Epithelial cell of prostate (primary cell): ENCODE measurements at regions not wholly inside any gene's neighbourhood (a gene's known extent, or its start where the extent isn't known, plus 50 kb on each side); places are given as distances from the start of the nearest gene placed in this dataset.

Experiments
- DNase-seq: peaks from one replicate; pipeline ENCODE4 v3.0.0-alpha.2; 2011; ENCODE audit warnings: low read depth, low spot score
- H3K27ac ChIP-seq: fragments of 450-650 bp; 2 replicates; pipeline ENCODE4 v1.5.1; 2017; ENCODE audit warnings: mild to moderate bottlenecking

GRCh38 chr2:23183733-23184132, 201.2 kb upstream of the KLHL29 start:
- DNase-seq = no peak
- no peak overlapping the region for H3K27ac ChIP-seq

DNA sequence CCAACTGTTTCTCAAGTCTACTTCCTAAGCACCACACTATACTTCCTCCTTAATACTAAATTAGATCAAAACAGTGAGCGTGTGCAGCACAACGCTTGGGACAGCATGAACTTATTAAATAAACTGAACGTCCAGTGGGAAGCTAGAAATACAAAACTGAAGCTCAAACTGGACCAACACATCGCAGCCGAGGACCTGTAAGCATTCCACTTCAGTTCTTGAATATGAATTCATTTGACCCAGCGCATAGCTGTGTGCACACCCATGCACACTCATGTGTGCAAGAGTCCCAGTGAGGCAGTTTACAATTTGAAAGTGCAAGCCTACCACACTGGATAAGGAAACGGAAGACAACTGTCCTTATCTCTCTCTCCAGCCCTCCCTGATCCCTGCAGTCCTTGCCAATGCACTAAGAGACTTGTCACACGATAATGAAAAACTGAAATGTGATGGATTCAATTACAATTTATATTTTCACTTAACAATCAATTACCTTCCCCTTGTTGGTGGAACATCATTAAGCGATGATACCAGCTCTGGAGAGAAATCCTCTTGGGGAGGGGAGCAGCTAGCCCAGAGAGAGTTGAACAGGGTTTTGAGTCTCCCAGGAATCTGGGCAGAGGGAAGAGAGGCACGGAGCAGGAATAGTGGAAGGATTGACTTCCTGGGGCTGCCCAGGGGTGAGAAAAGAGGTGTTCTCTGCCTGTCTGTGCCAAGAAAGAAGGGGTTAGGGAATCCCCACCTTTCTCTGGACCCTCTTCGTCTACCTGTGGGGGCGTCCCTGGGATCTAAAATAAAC, 186.5 kb upstream of the KLHL29 start:
- no peak for DNase-seq
- no peak overlapping the region for H3K27ac ChIP-seq

GRCh38 chr2:23199115-23199918, 185.7 kb upstream of the KLHL29 start:
- DNase-seq = no peak
- no peak overlapping the region for H3K27ac ChIP-seq

GRCh38 chr2:23200068-23200786, 184.8 kb upstream of the KLHL29 start:
- no peak overlapping the region for H3K27ac ChIP-seq
- DNase-seq = no peak

DNA sequence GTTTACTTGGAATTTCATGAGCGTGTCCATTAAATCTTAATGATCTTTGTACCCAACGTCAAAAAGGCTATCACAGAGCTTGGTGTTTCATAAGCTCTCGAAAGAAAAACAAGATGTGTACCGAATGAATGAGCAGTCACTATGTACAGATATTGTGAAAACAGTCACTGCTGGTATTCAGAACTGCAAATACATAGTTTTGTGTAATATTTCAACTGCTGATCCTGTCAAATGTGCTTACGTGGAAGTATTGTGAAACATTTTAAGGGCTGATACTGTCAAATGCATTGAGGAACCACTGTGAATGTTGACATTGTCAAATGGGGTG, 184.2 kb upstream of the KLHL29 start:
- DNase-seq = no peak
- H3K27ac ChIP-seq = no peak overlapping the region

- no peak for DNase-seq
- no peak overlapping the region for H3K27ac ChIP-seq
Observed at GRCh38 chr2:23203383-23203782, 181.6 kb upstream of the KLHL29 start.

DNA sequence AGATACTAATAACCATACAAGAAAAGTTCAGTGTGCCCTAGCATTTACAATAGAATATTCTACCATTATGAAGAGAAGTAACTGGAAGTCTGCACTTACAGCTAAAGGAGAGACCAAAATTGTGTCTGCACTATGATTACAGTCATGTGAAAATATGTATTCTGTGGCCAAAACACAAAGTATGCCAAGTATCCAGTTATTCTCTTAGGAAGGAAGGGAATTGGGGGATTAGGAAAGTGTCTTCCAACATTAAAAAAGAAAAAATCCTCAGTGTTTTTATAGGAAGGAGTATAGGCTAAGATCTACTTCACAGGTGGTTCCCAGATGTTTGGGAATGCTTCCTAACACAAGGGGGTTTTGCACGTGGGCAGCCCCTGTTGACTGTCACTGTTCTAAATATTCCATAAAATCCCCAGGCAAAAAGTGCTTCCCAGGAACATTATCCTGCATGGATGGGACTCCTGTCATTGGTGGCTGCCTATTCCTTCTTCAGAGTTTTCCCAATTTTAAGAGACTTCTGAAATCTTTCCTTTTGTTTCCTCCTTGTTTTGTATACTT, 180.2 kb upstream of the KLHL29 start:
- DNase-seq = no peak
- no peak overlapping the region for H3K27ac ChIP-seq

DNA sequence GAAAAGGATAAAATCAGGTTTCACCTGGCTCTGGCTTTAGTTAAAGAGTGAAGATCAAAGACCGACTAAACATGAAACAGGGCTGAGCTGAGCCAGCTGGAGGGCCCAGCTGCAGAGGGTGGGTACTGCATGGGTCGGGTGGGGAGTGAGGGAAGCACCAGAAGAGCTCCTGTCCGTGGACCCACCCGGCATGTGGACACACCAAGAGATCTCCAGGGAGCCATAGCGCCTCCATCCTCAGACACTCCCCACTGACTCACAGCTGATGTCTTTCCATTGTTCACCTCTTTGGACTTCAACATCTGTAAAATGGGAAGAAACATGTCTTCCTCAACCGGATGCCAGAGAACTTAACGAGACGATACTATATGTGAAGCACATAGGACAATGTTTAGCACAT, 178.3 kb upstream of the KLHL29 start:
- H3K27ac ChIP-seq = no peak overlapping the region
- no peak for DNase-seq

DNA sequence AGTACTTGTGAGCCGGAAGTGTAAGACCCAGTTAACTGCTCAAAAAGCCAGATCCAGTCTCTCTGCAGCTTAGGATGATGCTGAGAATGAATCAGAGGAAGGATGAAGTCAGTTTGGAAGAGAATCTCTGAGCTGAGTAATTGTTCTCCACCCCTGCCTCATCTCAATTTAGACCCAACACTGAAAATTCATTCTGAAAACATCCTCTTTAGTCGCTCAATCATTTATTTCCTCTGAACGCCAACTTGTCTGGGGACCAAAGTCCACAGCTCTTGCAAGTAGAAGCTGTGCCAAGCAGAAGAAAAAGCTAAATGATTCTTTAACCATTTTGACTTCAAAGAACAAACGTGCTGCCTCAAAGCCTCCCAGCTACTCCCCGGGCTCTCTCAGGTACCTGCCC, 177.1 kb upstream of the KLHL29 start:
- DNase-seq = no peak

DNA sequence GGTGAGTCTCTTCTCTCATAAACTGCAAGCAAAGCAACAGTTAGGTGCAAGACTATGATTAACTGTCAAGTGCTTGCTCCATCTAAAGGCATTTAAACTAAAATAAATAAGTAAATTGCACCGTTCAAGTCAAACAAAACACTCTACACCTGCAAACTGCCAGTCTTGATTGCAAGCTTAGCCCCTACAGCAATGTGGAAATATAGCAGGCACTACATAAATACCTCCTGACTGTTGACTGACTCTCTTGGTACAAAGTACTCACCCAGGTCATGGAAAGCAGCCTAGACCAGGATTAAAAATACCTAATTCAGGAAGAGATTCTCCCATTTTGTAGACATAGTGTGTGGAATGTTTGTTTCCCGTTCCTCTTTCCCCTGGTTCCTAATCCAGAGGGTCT, 176.6 kb upstream of the KLHL29 start:
- DNase-seq = no peak

More for the DNA sequence above, 177.1 kb upstream of the KLHL29 start:
- no peak overlapping the region for H3K27ac ChIP-seq

GRCh38 chr2:23209059-23209458, 175.9 kb upstream of the KLHL29 start:
- DNase-seq = no peak

More for the DNA sequence above, 176.6 kb upstream of the KLHL29 start:
- H3K27ac ChIP-seq = no peak overlapping the region

DNA sequence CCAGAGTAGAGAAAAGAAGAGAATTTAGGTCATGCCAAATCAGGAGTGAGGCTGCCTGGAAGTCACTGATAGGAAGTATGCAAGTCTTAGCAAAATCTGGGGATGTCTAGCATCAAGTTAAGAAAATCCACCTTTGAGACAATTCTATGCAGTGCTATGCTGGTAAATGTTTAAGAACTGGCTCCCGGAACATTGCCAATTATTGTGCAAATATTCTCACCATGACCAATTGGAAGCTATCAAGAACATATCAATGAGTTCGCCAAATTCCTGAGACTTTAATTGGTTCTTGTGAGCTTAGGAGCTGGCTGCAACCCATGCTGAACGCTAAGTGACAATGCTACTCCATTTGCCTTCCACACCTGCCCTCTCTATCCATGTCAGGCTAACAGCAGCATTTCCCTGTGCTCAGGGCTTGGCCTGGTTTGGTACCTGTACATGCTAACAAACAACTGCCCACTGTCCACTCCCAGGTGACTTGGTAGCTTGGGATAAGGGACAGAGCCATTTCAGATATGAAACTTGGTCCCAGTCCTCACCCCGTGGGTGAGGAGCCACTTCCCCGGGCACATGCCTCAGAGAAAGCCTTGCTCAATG, 172.9 kb upstream of the KLHL29 start:
- DNase-seq = no peak
- no peak overlapping the region for H3K27ac ChIP-seq

More at GRCh38 chr2:23209059-23209458, 175.9 kb upstream of the KLHL29 start:
- H3K27ac ChIP-seq = no peak overlapping the region

GRCh38 chr2:23213196-23213595, 171.8 kb upstream of the KLHL29 start:
- DNase-seq = no peak
- no peak overlapping the region for H3K27ac ChIP-seq

GRCh38 chr2:23215016-23215415, 170.0 kb upstream of the KLHL29 start:
- H3K27ac ChIP-seq = no peak overlapping the region
- no peak for DNase-seq

DNA sequence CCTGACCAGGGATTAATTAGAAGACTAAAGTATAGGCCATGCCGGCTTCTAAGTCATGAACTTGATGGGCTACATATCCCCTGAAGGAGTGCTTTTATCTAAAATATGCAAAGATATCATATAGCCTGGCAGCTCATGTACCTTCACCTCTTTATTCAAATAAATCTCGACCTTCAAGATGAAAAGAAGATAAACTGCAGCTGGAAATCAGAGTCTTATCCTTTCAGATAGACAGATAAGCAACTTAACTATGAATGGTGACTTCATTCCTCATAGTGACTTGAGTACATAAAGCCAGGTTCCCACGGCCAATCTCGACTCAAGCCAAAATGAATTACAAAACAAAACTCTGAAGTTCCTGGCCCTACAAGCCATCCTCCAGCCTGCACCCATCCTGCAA, 165.3 kb upstream of the KLHL29 start:
- H3K27ac ChIP-seq = no peak overlapping the region
- DNase-seq = no peak

GRCh38 chr2:23220513-23221094, 164.4 kb upstream of the KLHL29 start:
- H3K27ac ChIP-seq = no peak overlapping the region
- no peak for DNase-seq

DNA sequence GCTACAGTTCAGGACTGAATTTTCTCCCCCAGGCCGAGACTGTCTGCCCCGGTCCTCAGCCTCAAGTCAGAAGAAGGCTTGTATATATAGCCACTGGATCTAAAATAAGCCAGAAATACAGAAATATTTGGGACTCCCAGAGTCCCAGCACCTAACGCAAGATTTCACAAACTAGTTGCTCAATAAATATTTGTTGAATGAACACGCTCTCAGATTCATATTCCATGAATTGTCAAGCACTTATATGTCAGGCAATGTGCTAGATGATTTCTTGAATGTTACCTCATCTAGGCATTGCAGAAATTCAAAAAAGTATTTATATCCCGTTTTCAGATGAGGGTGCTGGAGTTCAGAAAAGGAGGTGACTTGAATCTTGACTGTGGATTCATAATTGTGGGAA, 163.7 kb upstream of the KLHL29 start:
- no peak for DNase-seq
- no peak overlapping the region for H3K27ac ChIP-seq

GRCh38 chr2:23221901-23222300, 163.1 kb upstream of the KLHL29 start:
- no peak overlapping the region for H3K27ac ChIP-seq
- no peak for DNase-seq

DNA sequence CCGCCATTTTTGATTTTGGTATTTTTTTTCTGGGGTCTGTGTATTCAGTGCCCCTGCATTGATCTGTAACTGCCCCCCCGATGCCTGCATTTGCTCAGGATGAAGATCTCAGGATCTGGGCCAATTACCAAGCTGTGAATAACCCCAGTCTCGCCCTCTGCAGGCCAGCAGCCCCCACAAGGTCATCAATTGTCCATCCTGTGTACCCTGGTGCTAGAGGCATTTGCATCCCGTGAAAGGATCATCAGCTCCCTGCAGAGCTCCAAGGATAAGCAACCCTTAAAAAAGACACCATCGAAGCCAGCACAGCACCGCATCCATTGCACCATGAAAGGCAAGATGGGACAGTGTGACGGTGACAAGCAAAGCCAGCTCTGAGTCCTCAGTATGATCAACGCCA, 154.1 kb upstream of the KLHL29 start:
- no peak for DNase-seq
- H3K27ac ChIP-seq = no peak overlapping the region

DNA sequence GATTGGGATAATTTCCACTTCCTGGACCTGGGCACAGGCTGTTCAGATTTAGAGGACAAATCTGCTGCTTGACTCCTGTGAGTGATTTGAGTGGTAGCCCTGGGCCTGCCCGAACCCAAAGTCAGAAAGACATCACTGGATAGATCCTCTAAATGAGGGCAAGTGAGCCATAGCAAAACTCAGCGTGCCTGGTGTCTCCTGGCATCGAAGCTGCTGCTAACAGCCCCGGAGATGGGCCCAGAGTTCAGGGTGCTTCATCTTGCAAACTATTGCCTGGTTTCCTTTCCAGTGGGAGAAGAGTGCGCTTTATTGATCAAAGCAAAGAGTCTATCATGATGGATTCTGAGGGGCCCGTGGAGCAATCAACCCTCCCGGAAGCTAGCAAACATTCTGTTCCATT, 153.1 kb upstream of the KLHL29 start:
- no peak for DNase-seq

More for the DNA sequence above, 153.1 kb upstream of the KLHL29 start:
- H3K27ac ChIP-seq = no peak overlapping the region
